Activated T-helper 17 cell treated with anti-CD3 and anti-CD28 coated beads, Interleukin-2, amount 50 U/mL, for 72 hours (primary cell): ENCODE measurements at regions not wholly inside any gene's neighbourhood (a gene's known extent, or its start where the extent isn't known, plus 50 kb on each side); places are given as distances from the start of the nearest gene placed in this dataset.

Experiments used
- ATAC-seq: fragments of 150-1000 bp; cut with Tn5 transposase; replicated peaks from 2 replicates; pipeline ENCODE4 v1.10.0; 2021; ENCODE audit warnings: mild to moderate bottlenecking, moderate library complexity
- H3K27ac Mint-ChIP-seq: one replicate; pipeline ENCODE4 v1.8.0; 2022; ENCODE audit warnings: mixed read lengths
- H3K27me3 Mint-ChIP-seq: one replicate; pipeline ENCODE4 v1.8.0; 2022; ENCODE audit warnings: mixed read lengths
- H3K36me3 Mint-ChIP-seq: one replicate; pipeline ENCODE4 v1.8.0; 2022; ENCODE audit warnings: low read depth, mild to moderate bottlenecking, mixed read lengths
- H3K4me1 Mint-ChIP-seq: one replicate; pipeline ENCODE4 v1.8.0; 2022; ENCODE audit warnings: mixed read lengths
- H3K4me3 Mint-ChIP-seq: one replicate; pipeline ENCODE4 v1.8.0; 2022; ENCODE audit warnings: mild to moderate bottlenecking, mixed read lengths
- H3K9me3 Mint-ChIP-seq: one replicate; pipeline ENCODE4 v1.8.0; 2022; ENCODE audit warnings: mixed read lengths

DNA sequence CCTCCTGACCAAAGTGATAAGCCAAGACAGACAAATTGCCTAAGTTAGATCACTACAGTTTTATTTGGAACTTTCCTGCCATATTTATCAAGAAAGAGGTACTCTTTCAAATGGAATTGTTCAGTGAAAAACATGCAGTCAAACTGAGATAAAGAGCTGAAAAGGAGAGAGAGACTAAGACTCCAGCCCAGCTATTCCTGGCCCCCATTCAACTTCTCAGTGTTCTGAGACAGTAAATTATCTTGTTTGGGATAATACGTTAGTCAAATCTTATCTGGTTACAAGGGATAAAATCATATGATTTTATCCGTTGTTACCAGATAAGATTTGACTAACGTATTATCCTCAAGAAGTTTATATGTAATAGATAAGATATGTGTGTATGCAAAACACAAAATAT is 67.6 kb upstream of the CMC1 start:
- H3K4me1 Mint-ChIP-seq: peaks cover 6% of the 10 kb centered on the region
- ATAC-seq: no peak
- H3K4me3 Mint-ChIP-seq: no peak overlapping the region
- H3K27ac Mint-ChIP-seq: no peak overlapping the region
- peaks cover 9% of the 10 kb centered on the region for H3K9me3 Mint-ChIP-seq
- H3K36me3 Mint-ChIP-seq: peaks cover 5% of the 10 kb centered on the region
- no peaks in the 10 kb centered on the region for H3K27me3 Mint-ChIP-seq

DNA sequence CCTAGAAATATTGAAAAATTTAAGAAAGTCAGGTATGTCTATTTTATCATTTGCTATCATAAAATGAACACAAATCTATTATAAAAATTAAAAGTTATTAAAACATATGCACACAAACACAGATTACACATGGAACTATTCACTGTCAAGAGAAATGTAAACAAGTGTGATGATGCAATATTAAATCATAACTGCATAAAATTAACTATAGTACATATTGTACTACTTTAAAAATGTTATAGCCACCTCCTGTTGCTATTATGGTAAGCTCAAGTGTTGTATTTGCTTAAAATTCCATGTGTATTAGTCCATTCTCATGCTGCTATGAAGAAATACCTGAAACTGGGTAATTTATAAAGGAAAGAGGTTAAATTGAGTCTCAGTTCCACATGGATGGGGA is 54.7 kb upstream of the CMC1 start:
- no peak overlapping the region for H3K4me3 Mint-ChIP-seq
- no peak overlapping the region for H3K27ac Mint-ChIP-seq
- no peaks in the 10 kb centered on the region for H3K27me3 Mint-ChIP-seq
- no peaks in the 10 kb centered on the region for H3K9me3 Mint-ChIP-seq
- no peaks in the 10 kb centered on the region for H3K36me3 Mint-ChIP-seq
- ATAC-seq: no peak
- no peaks in the 10 kb centered on the region for H3K4me1 Mint-ChIP-seq

- Mint-ChIP-seq H3K36me3 (no peaks in the 10 kb centered on the region), H3K27ac (no peak overlapping the region), H3K9me3 (no peaks in the 10 kb centered on the region), H3K4me3 (no peak overlapping the region), H3K27me3 (no peaks in the 10 kb centered on the region), H3K4me1 (no peaks in the 10 kb centered on the region)
- ATAC-seq: no peak
These were observed 52.7 kb upstream of the CMC1 start for GRCh38 chr3:28188686-28189085.

DNA sequence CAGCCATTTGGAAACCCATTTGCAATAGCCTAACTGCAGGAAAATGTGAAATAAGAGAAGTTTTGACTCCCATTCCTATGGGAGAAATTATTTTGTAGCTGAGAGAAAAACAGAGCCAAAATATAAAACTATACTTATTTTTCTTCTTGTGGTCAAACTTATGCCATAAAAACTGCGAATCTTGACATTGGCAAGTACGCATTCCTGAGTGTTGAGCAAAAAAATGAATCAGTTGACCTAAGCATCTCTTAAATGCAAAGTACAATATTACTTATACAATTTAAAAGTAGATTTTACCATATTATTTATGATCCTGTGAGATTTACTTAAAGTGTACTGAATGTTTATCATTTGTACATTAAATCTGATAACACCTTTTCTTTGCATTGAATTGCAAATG is 50.1 kb upstream of the CMC1 start:
- H3K9me3 Mint-ChIP-seq: no peaks in the 10 kb centered on the region
- no peaks in the 10 kb centered on the region for H3K27me3 Mint-ChIP-seq
- H3K27ac Mint-ChIP-seq: no peak overlapping the region
- no peaks in the 10 kb centered on the region for H3K36me3 Mint-ChIP-seq
- no peak overlapping the region for H3K4me3 Mint-ChIP-seq
- H3K4me1 Mint-ChIP-seq: no peaks in the 10 kb centered on the region
- no peak for ATAC-seq
